ENCODE measurements at regions not wholly inside any gene's neighbourhood (a gene's known extent, or its start where the extent isn't known, plus 50 kb on each side); places are given as distances from the start of the nearest gene placed in this dataset.

DNA sequence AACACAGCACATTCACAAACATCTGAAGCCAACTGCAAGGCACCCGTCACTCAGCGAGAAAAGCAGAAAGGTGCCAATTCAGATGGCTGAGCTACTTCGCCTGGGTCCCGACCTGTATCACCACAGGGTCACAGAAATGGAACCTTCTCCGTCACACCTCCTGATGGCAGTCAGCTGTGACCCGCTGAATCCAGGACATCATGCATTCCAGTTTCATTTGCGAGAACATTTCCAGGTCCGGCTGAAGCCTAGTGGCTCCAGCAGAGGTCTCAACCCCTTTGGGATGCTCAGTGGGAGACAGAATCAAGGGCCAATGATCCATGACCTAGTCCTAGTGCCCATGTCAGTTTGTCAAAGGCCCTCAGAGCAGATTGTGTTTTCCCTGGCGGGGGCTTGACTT, 193.6 kb upstream of the KLF14 start:
- Mint-ChIP-seq H3K4me3 (peak overlapping the region; percentile 17), H3K27me3 (no peaks in the 10 kb centered on the region), H3K27ac (peak overlapping the region; percentile 86), H3K4me1 (ENCODE audit: low read depth) (peaks cover 95% of the 10 kb centered on the region), H3K36me3 (ENCODE audit: low read depth) (peaks cover 72% of the 10 kb centered on the region), H3K9me3 (no peaks in the 10 kb centered on the region)
- ChIA-PET CTCF (no interaction called here), POLR2A (interaction anchor here (1.0 kb wide), 1 partner anchor 9 kb away, joined by 3 read pairs; no protein-coding TSS in a partner anchor)
- no peaks in the 10 kb centered on the region for H3K9me3 ChIP-seq (ENCODE audit: control insufficient read depth in 1 of 2, insufficient read depth in 1 of 2, low read length in 2 of 2)
- ATAC-seq (ENCODE audit: poor library complexity) (no peak), DNase-seq (no peak)
- no peak for TF ChIP-seq CTCF (IDR thresholded peaks at IDR 0.05)
- peak overlapping the region in 1 of 2 donors; percentile 50 for H3K27ac ChIP-seq (ENCODE audit: low read depth in 1 of 2, low read length in 2 of 2)
- intact Hi-C loops (cut with DNase I, micrococcal nuclease), result no loop called here
- peaks cover 35% of the 10 kb centered on the region for H3K36me3 ChIP-seq (ENCODE audit: insufficient read depth, low read length)
- H3K4me1 ChIP-seq (ENCODE audit: insufficient read depth, low read length), result peaks cover 67% of the 10 kb centered on the region
- H3K4me3 ChIP-seq (ENCODE audit: low read length), result no peak overlapping the region
- H3K27me3 ChIP-seq (ENCODE audit: control insufficient read depth in 1 of 2, insufficient read depth in 2 of 2, low read length in 2 of 2), result no peaks in the 10 kb centered on the region

DNA sequence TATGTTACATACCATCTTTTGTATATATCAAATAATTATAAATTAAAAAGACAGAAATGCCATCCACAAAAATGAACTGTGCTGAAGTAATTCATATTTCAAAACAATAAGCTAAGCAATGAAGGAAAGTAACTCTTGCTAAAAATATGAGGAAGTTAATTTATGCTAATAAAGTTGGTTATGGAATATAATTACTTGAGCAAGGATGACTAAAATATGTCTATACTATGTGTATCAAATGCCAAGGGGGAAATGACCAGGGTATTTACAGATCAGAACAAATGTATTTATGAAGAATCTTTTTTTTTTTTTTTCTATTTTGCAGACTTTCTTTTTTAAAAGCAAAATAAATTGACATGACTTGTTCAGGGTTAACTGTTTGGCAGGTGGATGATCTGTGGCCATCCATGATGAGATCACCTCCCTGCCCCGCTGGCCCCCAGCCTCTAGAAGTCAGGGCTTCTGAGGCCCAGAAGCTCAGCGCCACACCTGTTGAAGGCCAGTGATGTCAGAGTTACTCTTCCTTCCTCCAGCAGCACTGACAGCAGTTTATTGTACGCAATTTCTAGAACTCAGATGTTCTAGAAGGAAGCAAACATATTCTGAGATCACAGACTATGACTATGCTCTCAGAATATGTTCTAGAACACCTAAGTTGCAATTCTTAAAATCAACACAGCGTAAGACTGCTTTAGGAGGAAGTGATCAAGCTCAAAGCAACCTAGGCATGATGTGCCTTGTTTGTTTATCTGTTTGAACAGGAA, 196.1 kb upstream of the KLF14 start:
- DNase-seq (peak in 6 of 14 experiments; percentile 32 to 81 (median 59)), ATAC-seq (ENCODE audit: poor library complexity) (peak; percentile 66)
- Mint-ChIP-seq H3K4me1 (ENCODE audit: low read depth) (peaks cover 96% of the 10 kb centered on the region), H3K27me3 (no peaks in the 10 kb centered on the region), H3K4me3 (peak overlapping the region; percentile 67), H3K27ac (peak overlapping the region; percentile 80), H3K36me3 (ENCODE audit: low read depth) (peaks cover 82% of the 10 kb centered on the region), H3K9me3 (no peaks in the 10 kb centered on the region)
- Histone ChIP-seq H3K27me3 (ENCODE audit: control insufficient read depth in 1 of 2, insufficient read depth in 2 of 2, low read length in 2 of 2) (no peaks in the 10 kb centered on the region), H3K9me3 (ENCODE audit: control insufficient read depth in 1 of 2, insufficient read depth in 1 of 2, low read length in 2 of 2) (no peaks in the 10 kb centered on the region), H3K4me1 (ENCODE audit: insufficient read depth, low read length) (peaks cover 70% of the 10 kb centered on the region), H3K36me3 (ENCODE audit: insufficient read depth, low read length) (peaks cover 44% of the 10 kb centered on the region), H3K27ac (ENCODE audit: low read depth in 1 of 2, low read length in 2 of 2) (peak overlapping the region; percentile 46 to 65), H3K4me3 (ENCODE audit: low read length) (no peak overlapping the region)
- ChIA-PET CTCF (interaction anchor here (0.9 to 2.5 kb wide), 4 partner anchors 15 to 33 kb away, joined by 3 to 11 read pairs (median 4); no protein-coding TSS in a partner anchor), POLR2A (interaction anchor here (0.6 to 3.3 kb wide), 12 partner anchors 8 to 82 kb away, joined by 3 to 17 read pairs (median 4); no protein-coding TSS in a partner anchor)
- intact Hi-C loops (cut with DNase I, micrococcal nuclease), result no loop called here
- TF ChIP-seq CTCF (IDR thresholded peaks at IDR 0.05), result no peak

GRCh38 chr7:130930681-130931080, 196.7 kb upstream of the KLF14 start:
- Mint-ChIP-seq H3K4me1 (ENCODE audit: low read depth) (peaks cover 96% of the 10 kb centered on the region), H3K9me3 (no peaks in the 10 kb centered on the region), H3K27ac (peak overlapping the region; percentile 80), H3K27me3 (no peaks in the 10 kb centered on the region), H3K36me3 (ENCODE audit: low read depth) (peaks cover 82% of the 10 kb centered on the region), H3K4me3 (peak overlapping the region; percentile 67)
- DNase-seq, result no peak
- intact Hi-C loops (cut with DNase I, micrococcal nuclease), result no loop called here
- no peak for TF ChIP-seq CTCF (IDR thresholded peaks at IDR 0.05)
- ChIA-PET CTCF (interaction anchor here (0.9 to 2.5 kb wide), 4 partner anchors 16 to 34 kb away, joined by 3 to 11 read pairs (median 4); no protein-coding TSS in a partner anchor), POLR2A (interaction anchor here (0.8 to 3.3 kb wide), 12 partner anchors 8 to 81 kb away, joined by 3 to 17 read pairs (median 4); no protein-coding TSS in a partner anchor)
- H3K36me3 ChIP-seq (ENCODE audit: insufficient read depth, low read length), result peaks cover 50% of the 10 kb centered on the region
- H3K27me3 ChIP-seq (ENCODE audit: control insufficient read depth in 1 of 2, insufficient read depth in 2 of 2, low read length in 2 of 2), result no peaks in the 10 kb centered on the region
- H3K4me1 ChIP-seq (ENCODE audit: insufficient read depth, low read length), result peaks cover 71% of the 10 kb centered on the region
- H3K9me3 ChIP-seq (ENCODE audit: control insufficient read depth in 1 of 2, insufficient read depth in 1 of 2, low read length in 2 of 2), result no peaks in the 10 kb centered on the region
- ATAC-seq (ENCODE audit: poor library complexity), result no peak
- H3K27ac ChIP-seq (ENCODE audit: low read depth in 1 of 2, low read length in 2 of 2), result peak overlapping the region; percentile 46 to 65
- H3K4me3 ChIP-seq (ENCODE audit: low read length), result no peak overlapping the region
